ENCODE measurements at regions not wholly inside any gene's neighbourhood (a gene's known extent, or its start where the extent isn't known, plus 50 kb on each side); places are given as distances from the start of the nearest gene placed in this dataset.
A peak's percentile ranks its signal among the peaks of the same experiment; 100 is the strongest.

DNA sequence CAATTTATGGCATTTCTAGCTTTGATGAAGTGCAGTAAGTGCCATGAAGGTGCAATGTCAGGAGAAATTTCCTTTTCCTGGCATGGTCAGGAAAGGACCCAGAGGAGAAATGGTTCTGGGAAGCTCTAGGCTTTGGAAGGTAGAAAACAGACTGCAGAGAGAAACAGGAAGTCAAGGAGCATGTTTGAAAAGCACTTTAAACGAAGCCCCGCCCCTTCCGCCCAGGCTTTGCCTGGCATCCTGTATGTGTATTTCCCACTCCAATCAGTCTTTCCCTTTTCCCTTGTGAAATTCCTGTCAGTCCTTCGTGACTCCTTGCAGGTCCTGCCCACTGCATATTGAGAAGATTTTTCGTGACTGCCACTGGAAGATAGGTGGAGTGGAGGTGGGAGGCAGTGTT lies 320.9 kb upstream of the SASH1 start:
- H3K27ac ChIP-seq (ENCODE audit: low read depth, low read length): no peak overlapping the region
- H2BK5ac ChIP-seq (ENCODE audit: low read depth, low read length): no peak overlapping the region
- H3K23me2 ChIP-seq (ENCODE audit: low read depth, low read length): no peaks in the 10 kb centered on the region
- no peak overlapping the region for H2BK12ac ChIP-seq (ENCODE audit: low read depth, low read length)
- H3K4me3 ChIP-seq (ENCODE audit: extremely low read depth in 1 of 4, insufficient read depth in 2 of 4, low read depth in 3 of 4, low read length in 4 of 4): no peak overlapping the region
- FAIRE-seq: no peak
- H3K23ac ChIP-seq (ENCODE audit: insufficient read length): no peak overlapping the region
- H2AK5ac ChIP-seq (ENCODE audit: low read depth, low read length): no peak overlapping the region
- H3K79me2 ChIP-seq (ENCODE audit: control insufficient read depth in 1 of 2, insufficient read depth in 2 of 2, low read length in 2 of 2): no peaks in the 10 kb centered on the region
- no peaks in the 10 kb centered on the region for H3K9me3 ChIP-seq (ENCODE audit: insufficient read depth in 2 of 2, low read depth in 1 of 2, low read length in 1 of 2)
- WGBS, 2 experiments (ENCODE audit: extremely low coverage in 1 of 2, insufficient coverage in 1 of 2, insufficient read length in 1 of 2, insufficient replicate concordance in 2 of 2, low coverage in 1 of 2, low lambda C conversion rate in 2 of 2, missing lambda C conversion rate in 1 of 2): 70% methylated on average over 5 of the region's 5 CpGs; no CpG with 5 or more reads in 1 of the 2 experiments
- ChIA-PET CTCF (ENCODE audit: partially characterized antibody) (no interaction called here), POLR2A (ENCODE audit: partially characterized antibody) (no interaction called here)
- no peaks in the 10 kb centered on the region for H3K4me1 ChIP-seq (replicated peaks in 1 of 4; ENCODE audit: control insufficient read depth in 3 of 4, insufficient read depth in 4 of 4, low read length in 3 of 4)
- H4K20me1 ChIP-seq (replicated peaks in 1 of 2; ENCODE audit: control insufficient read depth in 1 of 2, insufficient read depth in 2 of 2, low read length in 2 of 2): no peaks in the 10 kb centered on the region
- H4K5ac ChIP-seq (ENCODE audit: insufficient read length, low read depth, low read length): no peak overlapping the region
- DNase-seq (ENCODE audit: low read depth in 1 of 2, low spot score in 2 of 2): peak in 1 of 2 experiments; percentile 45
- no peak overlapping the region for H4K8ac ChIP-seq (ENCODE audit: extremely low read depth, insufficient read depth, low read length)
- no peak overlapping the region for H3K4ac ChIP-seq (replicated peaks; ENCODE audit: insufficient read length, low read depth, low read length)
- H2BK120ac ChIP-seq (replicated peaks; ENCODE audit: low read depth, low read length): no peak overlapping the region
- no peaks in the 10 kb centered on the region for H3K36me3 ChIP-seq (ENCODE audit: control insufficient read depth in 2 of 4, insufficient read depth in 4 of 4, low read length in 3 of 4)
- H2AFZ ChIP-seq (ENCODE audit: low read length): peak overlapping the region; percentile 95
- TF ChIP-seq CREB1 (IDR thresholded peaks at IDR 0.05) (no peak), NRF1 (IDR thresholded peaks at IDR 0.05; ENCODE audit: low read depth, low read length) (no peak), TAF1 (IDR thresholded peaks at IDR 0.05; ENCODE audit: low read depth, low read length) (no peak), POU5F1 (IDR thresholded peaks at IDR 0.05; ENCODE audit: low read depth, low read length) (no peak), HDAC6 (IDR thresholded peaks at IDR 0.05; ENCODE audit: low read depth, low read length) (no peak), TAF7 (optimal IDR thresholded peaks at IDR 0.05; ENCODE audit: borderline replicate concordance, low read depth, low read length) (no peak)
- TF ChIP-seq, protein P1, sequence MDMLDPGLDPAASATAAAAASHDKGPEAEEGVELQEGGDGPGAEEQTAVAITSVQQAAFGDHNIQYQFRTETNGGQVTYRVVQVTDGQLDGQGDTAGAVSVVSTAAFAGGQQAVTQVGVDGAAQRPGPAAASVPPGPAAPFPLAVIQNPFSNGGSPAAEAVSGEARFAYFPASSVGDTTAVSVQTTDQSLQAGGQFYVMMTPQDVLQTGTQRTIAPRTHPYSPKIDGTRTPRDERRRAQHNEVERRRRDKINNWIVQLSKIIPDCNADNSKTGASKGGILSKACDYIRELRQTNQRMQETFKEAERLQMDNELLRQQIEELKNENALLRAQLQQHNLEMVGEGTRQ (IDR thresholded peaks at IDR 0.05; ENCODE audit: low read length): no peak
- TF ChIP-seq, protein P2, sequence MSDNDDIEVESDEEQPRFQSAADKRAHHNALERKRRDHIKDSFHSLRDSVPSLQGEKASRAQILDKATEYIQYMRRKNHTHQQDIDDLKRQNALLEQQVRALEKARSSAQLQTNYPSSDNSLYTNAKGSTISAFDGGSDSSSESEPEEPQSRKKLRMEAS (IDR thresholded peaks at IDR 0.05): no peak
- no peak overlapping the region for H3K4me2 ChIP-seq (ENCODE audit: insufficient read depth in 1 of 2, low read depth in 2 of 2, low read length in 2 of 2)
- H3K18ac ChIP-seq (ENCODE audit: extremely low read depth, low read length): no peak overlapping the region
- no peak overlapping the region for H3K56ac ChIP-seq (replicated peaks; ENCODE audit: insufficient read length, low read depth, low read length)
- no peak overlapping the region for H3K9ac ChIP-seq (replicated peaks in 1 of 4; ENCODE audit: extremely low read depth in 1 of 4, low read depth in 3 of 4, low read length in 3 of 4)
- no peak overlapping the region for H2BK20ac ChIP-seq (ENCODE audit: low read length)
- no peak overlapping the region for H4K91ac ChIP-seq (replicated peaks; ENCODE audit: insufficient read length, low read length)
- no peak overlapping the region for H2BK15ac ChIP-seq (ENCODE audit: low read length)
- no peak overlapping the region for H3K14ac ChIP-seq (ENCODE audit: insufficient read length)
- no peaks in the 10 kb centered on the region for H3K27me3 ChIP-seq (replicated peaks in 1 of 4; ENCODE audit: control insufficient read depth in 3 of 4, extremely low read depth in 1 of 4, insufficient read depth in 3 of 4, low read length in 3 of 4)
- no peaks in the 10 kb centered on the region for H3K79me1 ChIP-seq (ENCODE audit: low read depth, low read length)

All from H1 (cell line).